Stimulated activated CD4-positive, alpha-beta T cell treated with anti-CD3 and anti-CD28 coated beads, Interleukin-12 subunit alpha, Interleukin-12 subunit beta, amount 100 ng/mL, for 24 hours (primary cell): ENCODE measurements at regions not wholly inside any gene's neighbourhood (a gene's known extent, or its start where the extent isn't known, plus 50 kb on each side); places are given as distances from the start of the nearest gene placed in this dataset.

Experiments
- DNase-seq, 2 experiments: peaks; one replicate each; pipeline ENCODE4 v3.0.0-alpha.2; 2020; ENCODE audit warnings: low read depth in 2 of 2

DNA sequence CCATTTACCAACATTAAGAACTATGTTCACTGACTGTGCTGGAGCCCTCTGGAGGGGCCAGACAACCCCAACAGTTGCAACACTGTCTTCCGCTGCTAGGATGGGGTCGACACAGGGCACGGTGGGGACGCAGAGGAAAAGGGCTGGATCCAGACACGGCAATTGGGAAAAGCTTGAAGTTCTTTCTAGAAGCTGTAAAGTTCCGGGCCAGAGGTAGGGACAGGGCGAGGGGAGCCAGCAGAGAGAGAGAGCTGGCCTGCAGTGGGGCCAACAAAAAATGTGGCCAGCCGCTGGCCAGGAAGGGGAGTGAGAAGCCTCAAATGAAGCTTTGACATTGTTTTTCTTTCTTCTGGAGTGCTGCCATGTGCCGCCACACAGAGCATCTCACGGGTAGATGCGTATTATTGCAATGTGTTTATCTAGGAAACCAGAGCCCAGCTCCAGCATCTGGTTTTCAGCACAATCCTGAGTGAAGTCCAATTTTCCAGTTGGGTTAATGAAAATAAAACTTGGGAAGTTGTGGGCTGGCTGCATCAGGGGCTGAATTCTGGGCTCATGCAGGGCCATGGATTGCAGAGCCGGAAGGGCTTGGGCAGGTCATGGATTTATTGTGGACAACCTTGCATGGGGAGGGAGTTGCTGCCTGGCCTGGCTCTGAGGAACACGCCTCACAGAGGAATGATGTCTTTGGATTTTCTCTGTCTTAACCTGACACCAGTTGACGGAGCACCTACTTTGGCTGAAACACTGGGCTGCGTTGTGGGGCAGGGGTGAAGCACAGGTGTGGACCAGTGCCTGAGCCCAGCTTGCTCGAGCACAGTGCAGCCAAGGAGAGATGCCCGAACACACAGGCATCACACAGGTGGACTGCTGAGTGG lies 67.6 kb upstream of the AMPD3 start:
- no peak for DNase-seq

GRCh38 chr11:10388101-10388500 lies 67.0 kb upstream of the AMPD3 start:
- DNase-seq = no peak

DNA sequence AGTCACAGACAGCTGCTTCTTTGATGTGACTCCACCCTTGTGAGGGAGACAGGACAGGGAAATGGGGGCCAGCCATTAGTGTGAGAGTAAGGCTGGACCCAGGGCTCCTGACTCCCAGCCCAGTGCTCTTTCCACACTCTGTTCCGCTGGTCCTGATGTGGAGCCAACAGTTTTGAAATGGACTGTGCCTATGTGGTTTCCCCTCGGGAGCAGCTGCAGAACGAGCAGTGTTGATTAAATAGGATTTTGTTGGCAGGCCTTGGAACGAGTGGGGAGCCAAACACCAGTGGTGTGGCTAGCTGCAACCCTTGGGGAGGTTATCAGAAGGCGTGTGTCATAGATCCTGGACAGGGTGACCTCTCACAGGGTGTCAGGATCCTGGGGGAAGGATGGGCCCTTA lies 66.5 kb upstream of the AMPD3 start:
- no peak for DNase-seq

GRCh38 chr11:10390375-10390774 lies 64.7 kb upstream of the AMPD3 start:
- DNase-seq = no peak

DNA sequence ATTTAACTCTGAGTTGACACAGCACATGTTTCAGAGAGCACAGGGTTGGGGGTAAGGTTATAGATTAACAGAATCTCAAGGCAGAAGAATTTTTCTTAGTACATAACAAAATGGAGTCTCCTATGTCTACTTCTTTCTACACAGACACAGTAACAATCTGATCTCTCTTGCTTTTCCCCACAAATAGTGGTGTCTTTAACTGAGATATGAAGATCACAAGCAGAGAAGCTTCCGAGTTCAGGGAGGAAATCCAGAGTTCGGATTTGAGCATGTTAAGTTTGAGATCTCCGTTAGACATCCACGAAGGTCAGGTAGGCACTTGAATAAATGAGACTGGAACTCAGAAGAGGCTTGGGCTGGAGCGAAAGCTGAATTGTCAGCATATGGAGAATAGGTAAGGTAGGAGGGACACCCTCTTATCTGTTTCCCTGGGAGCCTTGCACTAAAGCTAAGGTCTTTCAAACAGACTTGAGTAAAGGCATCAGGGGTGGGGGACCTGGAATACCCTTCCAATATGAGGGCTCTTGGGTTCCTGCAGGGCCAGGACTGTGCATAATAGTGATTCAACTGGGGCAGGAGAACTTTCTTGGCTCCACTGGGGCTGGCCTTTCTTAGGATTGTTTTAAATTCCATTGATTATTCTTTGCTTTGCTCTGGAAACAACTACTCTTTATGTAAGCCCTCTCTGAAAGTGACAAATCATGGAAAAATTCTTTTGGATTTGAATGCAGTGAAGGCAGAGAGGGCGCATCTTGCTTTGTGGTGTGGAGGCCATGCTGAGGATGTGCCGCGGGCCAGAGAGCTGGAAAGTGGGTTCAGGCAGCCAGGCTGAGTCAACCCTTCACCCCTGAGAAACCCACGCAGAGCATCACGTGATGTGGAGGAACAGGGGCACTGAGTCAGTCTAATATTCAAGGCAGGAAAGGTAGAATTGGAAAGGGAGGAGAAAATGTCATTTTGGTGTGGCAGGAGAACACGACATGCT lies 62.7 kb upstream of the AMPD3 start:
- DNase-seq = no peak

DNA sequence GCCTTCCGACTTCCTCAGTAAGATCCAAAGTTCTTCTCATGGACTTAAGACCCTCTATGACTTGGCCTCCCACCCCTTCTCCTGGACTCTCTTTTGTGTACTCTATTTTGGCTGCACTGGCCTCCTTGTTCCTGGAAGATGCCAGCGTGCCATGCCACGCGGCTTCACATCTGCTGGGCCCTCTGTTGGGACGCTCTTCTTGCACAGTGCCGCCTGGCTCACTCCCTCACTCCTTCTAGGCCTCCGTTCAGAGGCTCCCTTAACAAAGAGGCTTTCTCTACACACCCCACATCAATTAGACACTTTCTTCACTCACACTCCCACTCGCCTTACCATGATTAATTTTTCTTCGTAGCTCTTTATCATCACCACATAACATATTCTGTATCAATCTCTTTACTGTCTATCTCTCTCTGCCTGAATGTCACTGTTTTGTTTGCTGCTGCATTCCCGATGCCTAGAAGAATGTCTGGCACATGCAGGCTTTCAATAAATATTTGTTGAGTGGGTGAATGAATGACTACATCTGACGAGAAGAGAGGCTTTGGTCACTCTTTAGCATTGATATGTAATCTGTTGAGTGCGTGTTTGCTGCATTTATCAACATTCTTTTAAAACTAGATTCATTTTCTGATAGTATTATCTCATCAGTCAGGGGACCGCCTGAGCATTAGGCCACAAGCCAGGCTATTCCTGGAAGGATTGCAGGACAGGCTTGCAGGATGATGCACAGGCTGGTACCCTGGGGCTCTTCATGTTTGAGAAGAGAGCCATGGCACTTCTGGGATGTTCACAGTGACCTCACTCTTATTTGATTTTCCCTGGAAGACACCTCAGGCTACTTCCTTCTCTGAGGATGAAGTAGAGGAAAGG lies 60.6 kb upstream of the AMPD3 start:
- DNase-seq = no peak

DNA sequence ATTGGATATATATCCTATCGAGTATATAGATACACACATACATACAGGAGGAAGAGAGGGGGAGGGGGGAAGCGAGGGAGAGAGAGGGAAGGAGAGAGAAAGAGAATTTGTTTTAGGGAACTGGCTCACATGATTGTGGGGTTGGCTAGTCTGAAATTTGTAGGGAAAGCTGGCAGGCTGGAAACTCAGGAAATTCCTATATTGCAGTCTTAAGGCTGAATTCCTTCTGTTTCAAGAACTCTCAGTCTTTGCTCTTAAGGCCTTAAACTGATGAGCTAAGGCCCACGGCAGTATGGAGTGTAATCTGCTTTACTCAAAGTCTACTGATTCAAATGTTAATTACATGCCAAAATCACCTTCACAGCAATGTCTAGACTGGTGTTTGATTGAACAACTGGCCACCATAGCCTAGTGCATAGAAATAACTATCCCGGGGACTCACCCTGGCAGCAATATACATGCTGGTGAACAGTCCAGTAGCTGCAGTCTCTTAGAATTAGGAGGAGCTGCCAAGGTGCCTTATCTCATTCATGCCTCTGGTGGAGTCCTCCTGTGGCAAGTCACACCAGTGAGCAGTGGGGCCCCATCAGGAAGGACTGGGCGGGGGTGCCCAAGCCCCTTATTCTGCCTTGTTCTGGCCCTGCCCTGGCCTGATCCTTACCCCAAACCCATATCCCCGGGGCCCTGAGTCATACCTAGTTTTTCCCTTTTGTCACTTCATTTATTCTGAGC lies 59.7 kb upstream of the AMPD3 start:
- DNase-seq = no peak

- no peak for DNase-seq
Measured at GRCh38 chr11:10396771-10397170, 58.3 kb upstream of the AMPD3 start.

DNA sequence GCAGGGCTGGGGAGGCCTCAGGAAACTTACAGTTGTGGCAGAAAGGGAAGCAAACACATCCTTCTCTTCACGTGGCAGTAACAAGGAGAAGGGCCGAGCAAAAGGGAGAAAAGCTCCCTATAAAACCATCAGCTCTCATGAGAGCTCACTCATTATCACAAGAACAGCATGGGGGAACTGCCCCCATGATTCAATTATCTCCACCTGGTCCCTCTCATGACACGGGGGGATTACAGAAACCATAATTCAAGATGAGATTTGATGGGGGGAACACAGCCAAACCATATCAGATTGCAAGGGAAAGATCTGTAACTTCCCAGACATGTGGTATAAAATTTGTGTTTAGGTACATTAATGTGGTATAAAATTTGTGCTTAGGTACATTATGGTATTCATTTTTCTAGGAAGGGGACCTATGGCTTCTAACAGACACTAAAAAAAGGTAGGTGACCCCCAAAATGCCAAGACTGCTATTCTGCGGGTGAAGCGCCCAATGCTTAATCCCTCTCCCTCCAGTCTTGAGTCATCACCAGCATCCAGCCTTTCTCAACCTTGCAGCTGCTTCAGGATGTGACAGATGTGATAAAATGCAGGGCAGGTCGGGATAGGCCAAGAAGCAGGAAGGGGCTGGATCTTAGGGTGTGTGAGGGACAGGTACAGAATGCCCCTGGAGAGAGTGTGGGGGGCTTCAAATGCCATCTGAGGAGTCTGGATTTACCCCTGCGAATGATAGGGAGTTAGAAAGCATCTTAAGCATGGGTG lies 57.7 kb upstream of the AMPD3 start:
- DNase-seq = no peak

- DNase-seq = no peak
Measured at GRCh38 chr11:10398525-10398924, 56.5 kb upstream of the AMPD3 start.

- DNase-seq = no peak
Measured at GRCh38 chr11:10400856-10401255, 54.2 kb upstream of the AMPD3 start.

DNA sequence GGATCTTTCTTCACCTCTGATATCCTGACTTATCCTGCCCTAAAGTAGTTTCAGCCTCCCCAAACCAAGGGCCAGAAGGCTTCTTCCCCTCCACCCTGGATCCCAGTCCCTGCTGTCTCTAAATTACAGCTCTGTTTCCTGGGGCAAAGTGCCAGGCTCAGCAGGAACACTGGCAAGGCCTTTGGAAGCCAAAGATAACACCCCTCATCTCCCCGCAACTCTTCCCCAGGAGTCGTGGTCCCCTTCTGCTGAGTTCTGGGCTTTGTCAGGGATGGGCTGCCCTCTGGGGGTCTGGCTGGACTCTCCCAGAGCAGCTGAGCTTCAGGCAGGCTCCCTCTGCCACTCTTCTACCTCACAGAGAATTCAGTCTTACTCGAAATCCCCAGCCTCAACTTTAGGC lies 53.8 kb upstream of the AMPD3 start:
- no peak for DNase-seq

- DNase-seq = no peak
Measured at GRCh38 chr11:10401696-10402392, 53.2 kb upstream of the AMPD3 start.
